ENCODE measurements at regions not wholly inside any gene's neighbourhood (a gene's known extent, or its start where the extent isn't known, plus 50 kb on each side); places are given as distances from the start of the nearest gene placed in this dataset.

DNA sequence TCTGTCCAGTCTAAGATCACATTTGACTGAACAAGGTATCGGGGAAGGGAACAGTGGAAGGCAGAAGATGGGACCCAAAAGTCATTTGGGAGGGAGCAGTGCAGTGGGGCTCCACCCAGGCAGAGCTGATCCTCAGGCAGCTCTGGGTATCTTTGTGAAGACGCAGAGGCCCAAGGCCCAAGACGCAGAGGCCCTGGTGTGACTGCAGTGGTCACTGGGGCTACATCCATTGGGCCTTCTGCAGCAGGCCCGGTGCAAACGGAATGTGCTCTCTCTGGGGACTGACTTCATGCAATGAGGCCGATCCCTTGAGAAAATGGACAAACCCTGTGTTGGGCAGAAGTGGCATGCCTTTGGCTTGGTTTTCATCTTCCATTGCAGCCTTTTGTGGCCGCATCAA lies 463.4 kb upstream of the ZNF507 start:
- TF ChIP-seq POLR2A (IDR thresholded peaks at IDR 0.05; ENCODE audit: low read length): no peak
- no peak for TF ChIP-seq GATA1 (IDR thresholded peaks at IDR 0.05; ENCODE audit: low read depth, low read length)
